Stomach (tissue), 4 donors: ENCODE measurements at regions not wholly inside any gene's neighbourhood (a gene's known extent, or its start where the extent isn't known, plus 50 kb on each side); places are given as distances from the start of the nearest gene placed in this dataset.

Source experiments
- CTCF ChIP-seq, 7 experiments: fragments of 450-650 bp in 4 of 7; fragments of 200-600 bp in 3 of 7; sonication (generic) in 3 of 7; IDR thresholded peaks; one replicate each; pipeline ENCODE4 v1.5.1; 2016 to 2019; ENCODE audit warnings: antibody characterized with exemption in 7 of 7, control low read depth in 2 of 7, mild to moderate bottlenecking in 1 of 7
- POLR2AphosphoS5 ChIP-seq, 3 donors: sonication (generic); formaldehyde crosslinking; IDR thresholded peaks; one replicate each; pipeline ENCODE4 v1.6.1; 2016; ENCODE audit warnings: antibody characterized with exemption in 3 of 3

GRCh38 chr5:44953078-44953477, 144.3 kb downstream of the MRPS30 start:
- TF ChIP-seq CTCF (IDR thresholded peaks at IDR 0.05) (no peak), POLR2AphosphoS5 (IDR thresholded peaks at IDR 0.05) (no peak)
